Esophagus muscularis mucosa (tissue), 3 donors: ENCODE measurements at regions not wholly inside any gene's neighbourhood (a gene's known extent, or its start where the extent isn't known, plus 50 kb on each side); places are given as distances from the start of the nearest gene placed in this dataset.

Experiments used
- CTCF ChIP-seq, 3 experiments: fragments of 200-600 bp in 2 of 3; fragments of 450-650 bp in 1 of 3; sonication (generic) in 2 of 3; IDR thresholded peaks; one replicate each; pipeline ENCODE4 v1.5.1; 2017 to 2019; ENCODE audit warnings: antibody characterized with exemption in 3 of 3, mild to moderate bottlenecking in 2 of 3, moderate library complexity in 1 of 3
- POLR2AphosphoS5 ChIP-seq, 2 donors: sonication (generic); formaldehyde crosslinking; IDR thresholded peaks; one replicate each; pipeline ENCODE4 v1.6.1; 2017; ENCODE audit warnings: antibody characterized with exemption in 2 of 2

- TF ChIP-seq CTCF (IDR thresholded peaks at IDR 0.05) (no peak), POLR2AphosphoS5 (IDR thresholded peaks at IDR 0.05) (no peak)
Measured at GRCh38 chr5:171627936-171628632, 157.5 kb upstream of the SMIM23 start.
